A673 (cell line): ENCODE measurements at regions not wholly inside any gene's neighbourhood (a gene's known extent, or its start where the extent isn't known, plus 50 kb on each side); places are given as distances from the start of the nearest gene placed in this dataset.

ENCODE experiments used
- BruUV-seq: library from RNA; stranded (reverse); fragments of 400-500 nt; replicated peaks from 2 replicates; lab custom pipeline; 2021; lab: Mats Ljungman, UMichigan
- CTCF ChIA-PET: fragments of 300-600 bp; sonication (Branson Sonifier 250); formaldehyde crosslinking; loops from one replicate; lab custom pipeline; 2022; ENCODE audit warnings: antibody characterized with exemption; lab: Charles Lee
- POLR2A ChIA-PET: fragments of 300-600 bp; sonication (Branson Sonifier 250); formaldehyde crosslinking; loops from one replicate; lab custom pipeline; 2022; ENCODE audit warnings: antibody characterized with exemption; ENCODE audit not compliant: low non-redundant PET; lab: Charles Lee
- DNase-seq: peaks from one replicate; pipeline ENCODE4 v3.0.0-alpha.2; 2015; ENCODE audit warnings: low spot score
- H3K27ac ChIP-seq: fragments of 200-600 bp; sonication (generic); 2 replicates; pipeline ENCODE4 v1.5.1; 2016; ENCODE audit warnings: mixed run types, low read depth, mild to moderate bottlenecking, mixed read lengths, antibody characterized with exemption, low read length; ENCODE audit not compliant: poor library complexity, severe bottlenecking
- H3K27me3 ChIP-seq: fragments of 200-600 bp; sonication (generic); replicated peaks from 2 replicates; pipeline ENCODE4 v1.6.1; 2017; ENCODE audit warnings: mixed run types, low read depth, mild to moderate bottlenecking, mixed read lengths, antibody characterized with exemption, low read length; ENCODE audit not compliant: insufficient read depth, poor library complexity
- H3K36me3 ChIP-seq: fragments of 200-600 bp; sonication (generic); 2 replicates; pipeline ENCODE4 v1.6.1; 2016; ENCODE audit warnings: mixed run types, mild to moderate bottlenecking, mixed read lengths, antibody characterized with exemption, low read length; ENCODE audit not compliant: insufficient read depth, poor library complexity, severe bottlenecking
- H3K4me1 ChIP-seq: fragments of 200-600 bp; sonication (generic); 2 replicates; pipeline ENCODE4 v1.6.1; 2017; ENCODE audit warnings: mixed run types, mild to moderate bottlenecking, mixed read lengths, antibody characterized with exemption, low read length; ENCODE audit not compliant: insufficient read depth, poor library complexity, severe bottlenecking
- H3K4me3 ChIP-seq: fragments of 200-600 bp; sonication (generic); 2 replicates; pipeline ENCODE4 v1.5.1; 2016; ENCODE audit warnings: low read depth, mixed run types, mild to moderate bottlenecking, mixed read lengths, low read length; ENCODE audit not compliant: poor library complexity, severe bottlenecking
- H3K9me3 ChIP-seq: fragments of 200-600 bp; sonication (generic); 2 replicates; pipeline ENCODE4 v1.6.1; 2016; ENCODE audit warnings: mixed run types, low read depth, mild to moderate bottlenecking, mixed read lengths, antibody characterized with exemption, low read length; ENCODE audit not compliant: poor library complexity, severe bottlenecking
- EZH2 ChIP-seq: fragments of 200-600 bp; sonication (generic); IDR thresholded peaks from 2 replicates; pipeline ENCODE4 v1.6.1; 2017; ENCODE audit warnings: borderline replicate concordance, low read depth, mild to moderate bottlenecking, mixed read lengths, antibody characterized with exemption, low read length; ENCODE audit not compliant: poor library complexity, severe bottlenecking
- intact Hi-C: fragments of 100-400 bp; cut with micrococcal nuclease; formaldehyde crosslinking; loops from one replicate; pipeline ENCODE4 v1.10.0; 2022; ENCODE audit not compliant: unreplicated experiment
- TF ChIP-seq, protein P1 (sequence below): fragments of 300-800, 200-600 bp; sonication (generic); conservative IDR thresholded peaks from 2 replicates; pipeline ENCODE4 v1.5.1; 2017; ENCODE audit warnings: low read depth, mild to moderate bottlenecking, antibody characterized with exemption, low read length, moderate library complexity, mixed read lengths

DNA sequence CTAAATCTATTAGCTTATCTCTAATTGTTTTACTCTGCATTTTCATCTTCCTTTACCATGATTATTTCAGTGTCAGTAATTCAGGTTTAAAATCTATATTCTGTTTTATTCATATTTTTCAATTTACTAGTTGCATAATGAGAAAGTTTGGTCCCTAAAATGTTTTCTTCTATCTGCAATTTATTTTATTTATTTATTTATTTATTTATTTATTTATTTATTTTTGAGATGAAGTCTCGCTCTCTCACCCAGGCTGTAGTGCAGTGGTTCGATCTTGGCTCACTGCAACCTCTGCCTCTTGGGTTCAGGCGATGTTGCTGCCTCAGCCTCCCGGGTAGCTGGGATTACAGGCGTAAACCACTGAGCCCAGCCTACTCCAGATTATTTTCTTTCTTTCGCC, 1597.3 kb downstream of the CDH8 start:
- H3K36me3 ChIP-seq: no peaks in the 10 kb centered on the region
- BruUV-seq: no TSS peak
- intact Hi-C loops: no loop called here

DNA sequence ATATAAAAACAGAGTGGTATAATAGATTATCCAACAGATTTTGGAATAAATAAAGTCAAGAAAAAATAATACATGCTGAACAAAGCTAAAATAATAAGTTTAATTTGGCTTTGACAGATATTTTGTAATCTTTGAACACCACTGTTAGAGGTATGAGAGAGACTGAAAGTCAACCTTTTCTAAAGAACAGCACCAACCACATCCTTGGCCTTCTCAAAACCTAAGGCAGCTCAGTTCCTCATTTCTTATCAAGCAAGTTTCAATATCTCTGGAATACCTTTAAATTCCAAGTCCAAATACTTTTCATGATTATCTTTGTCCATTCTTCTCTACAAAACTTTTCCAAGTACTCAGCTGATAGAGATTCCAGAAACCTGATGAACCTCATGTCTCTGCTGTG, 1603.8 kb downstream of the CDH8 start:
- H3K27ac ChIP-seq: no peak overlapping the region
- BruUV-seq: no TSS peak

More for the DNA sequence above, 1597.3 kb downstream of the CDH8 start:
- ChIA-PET CTCF (no interaction called here), POLR2A (no interaction called here)
- TF ChIP-seq, protein P1, sequence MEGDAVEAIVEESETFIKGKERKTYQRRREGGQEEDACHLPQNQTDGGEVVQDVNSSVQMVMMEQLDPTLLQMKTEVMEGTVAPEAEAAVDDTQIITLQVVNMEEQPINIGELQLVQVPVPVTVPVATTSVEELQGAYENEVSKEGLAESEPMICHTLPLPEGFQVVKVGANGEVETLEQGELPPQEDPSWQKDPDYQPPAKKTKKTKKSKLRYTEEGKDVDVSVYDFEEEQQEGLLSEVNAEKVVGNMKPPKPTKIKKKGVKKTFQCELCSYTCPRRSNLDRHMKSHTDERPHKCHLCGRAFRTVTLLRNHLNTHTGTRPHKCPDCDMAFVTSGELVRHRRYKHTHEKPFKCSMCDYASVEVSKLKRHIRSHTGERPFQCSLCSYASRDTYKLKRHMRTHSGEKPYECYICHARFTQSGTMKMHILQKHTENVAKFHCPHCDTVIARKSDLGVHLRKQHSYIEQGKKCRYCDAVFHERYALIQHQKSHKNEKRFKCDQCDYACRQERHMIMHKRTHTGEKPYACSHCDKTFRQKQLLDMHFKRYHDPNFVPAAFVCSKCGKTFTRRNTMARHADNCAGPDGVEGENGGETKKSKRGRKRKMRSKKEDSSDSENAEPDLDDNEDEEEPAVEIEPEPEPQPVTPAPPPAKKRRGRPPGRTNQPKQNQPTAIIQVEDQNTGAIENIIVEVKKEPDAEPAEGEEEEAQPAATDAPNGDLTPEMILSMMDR: no peak
- TF ChIP-seq EZH2: no peak
- H3K27me3 ChIP-seq: no peaks in the 10 kb centered on the region
- no peaks in the 10 kb centered on the region for H3K4me1 ChIP-seq
- H3K4me3 ChIP-seq: no peak overlapping the region
- DNase-seq: no peak
- no peaks in the 10 kb centered on the region for H3K9me3 ChIP-seq
- H3K27ac ChIP-seq: no peak overlapping the region

DNA sequence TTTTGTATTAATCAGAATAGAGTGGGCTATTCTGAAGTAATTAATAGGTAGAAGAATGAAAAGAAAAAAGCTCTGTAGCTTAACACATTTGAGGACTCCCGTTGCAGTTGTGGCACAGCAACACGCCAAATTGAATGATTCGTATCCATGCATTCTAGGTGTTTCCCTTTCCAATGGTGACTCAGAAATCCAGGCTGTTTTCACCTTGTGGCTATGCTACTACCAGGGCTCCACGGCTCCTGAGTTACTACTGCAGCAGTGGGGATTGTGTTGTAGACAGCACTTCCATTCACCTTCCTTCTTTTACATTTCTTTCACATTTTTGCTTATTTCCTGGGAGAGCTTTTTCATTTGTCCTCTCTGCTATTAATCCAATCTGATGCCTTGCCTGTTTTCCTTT, 1616.4 kb downstream of the CDH8 start:
- Histone ChIP-seq H3K4me1 (no peaks in the 10 kb centered on the region), H3K9me3 (no peaks in the 10 kb centered on the region), H3K4me3 (no peak overlapping the region), H3K27me3 (peaks cover 4% of the 10 kb centered on the region), H3K36me3 (no peaks in the 10 kb centered on the region), H3K27ac (no peak overlapping the region)
- ChIA-PET CTCF (no interaction called here), POLR2A (no interaction called here)
- DNase-seq: no peak
- intact Hi-C loops: no loop called here
- BruUV-seq: no TSS peak
- TF ChIP-seq, protein P1: no peak
- no peak for TF ChIP-seq EZH2

More for the DNA sequence above, 1603.8 kb downstream of the CDH8 start:
- intact Hi-C loops: no loop called here
- no peaks in the 10 kb centered on the region for H3K36me3 ChIP-seq
- no peak for TF ChIP-seq EZH2
- TF ChIP-seq, protein P1: no peak
- no peak overlapping the region for H3K4me3 ChIP-seq
- H3K4me1 ChIP-seq: no peaks in the 10 kb centered on the region
- DNase-seq: no peak
- no peaks in the 10 kb centered on the region for H3K9me3 ChIP-seq
- POLR2A ChIA-PET: no interaction called here
- CTCF ChIA-PET: no interaction called here
- H3K27me3 ChIP-seq: no peaks in the 10 kb centered on the region
